ENCODE measurements at regions not wholly inside any gene's neighbourhood (a gene's known extent, or its start where the extent isn't known, plus 50 kb on each side); places are given as distances from the start of the nearest gene placed in this dataset.

- Histone ChIP-seq H3K9me3 (no peaks in the 10 kb centered on the region), H3K4me1 (no peaks in the 10 kb centered on the region), H3K36me3 (no peaks in the 10 kb centered on the region), H3K27me3 (no peaks in the 10 kb centered on the region), H3K4me3 (no peak overlapping the region), H3K27ac (no peak overlapping the region)
- ATAC-seq, result no peak
- TF ChIP-seq POLR2A (IDR thresholded peaks at IDR 0.05), result no peak
- no peak for TF ChIP-seq CTCF (IDR thresholded peaks at IDR 0.05)
- DNase-seq, result no peak
- 73 to 82% (median 77%) methylated on average over 7 of the region's 7 CpGs for WGBS, 4 donors
- intact Hi-C loops (cut with DNase I), result no loop called here
These were observed 367.7 kb upstream of the NOVA1 start for GRCh38 chr14:26965490-26965889.

- Histone ChIP-seq H3K36me3 (no peaks in the 10 kb centered on the region), H3K4me1 (no peaks in the 10 kb centered on the region), H3K27me3 (no peaks in the 10 kb centered on the region), H3K9me3 (no peaks in the 10 kb centered on the region), H3K27ac (no peak overlapping the region), H3K4me3 (no peak overlapping the region)
- intact Hi-C loops (cut with DNase I), result no loop called here
- WGBS, 4 donors, result 40 to 48% (median 45%) methylated on average over 3 of the region's 3 CpGs
- DNase-seq, result no peak
- ATAC-seq, result peak in 2 of 4 donors; percentile 33 to 54
- TF ChIP-seq CTCF (IDR thresholded peaks at IDR 0.05), result no peak
- TF ChIP-seq POLR2A (IDR thresholded peaks at IDR 0.05), result no peak
These were observed 369.1 kb upstream of the NOVA1 start for GRCh38 chr14:26966908-26967307.

GRCh38 chr14:26974965-26975364 lies 377.1 kb upstream of the NOVA1 start:
- H3K36me3 ChIP-seq, result no peaks in the 10 kb centered on the region
- no peak overlapping the region for H3K4me3 ChIP-seq
- WGBS, 4 donors, result 45 to 68% (median 49%) methylated on average over 1 of the region's 1 CpG
- intact Hi-C loops (cut with DNase I), result no loop called here
- ATAC-seq (no peak), DNase-seq (no peak)
- H3K27me3 ChIP-seq, result no peaks in the 10 kb centered on the region
- H3K27ac ChIP-seq, result no peak overlapping the region
- no peak for TF ChIP-seq POLR2A (IDR thresholded peaks at IDR 0.05)
- no peak for TF ChIP-seq CTCF (IDR thresholded peaks at IDR 0.05)
- no peaks in the 10 kb centered on the region for H3K9me3 ChIP-seq
- H3K4me1 ChIP-seq, result no peaks in the 10 kb centered on the region

- no peak for DNase-seq
- 87 to 92% (median 88%) methylated on average over 5 of the region's 5 CpGs for WGBS, 4 donors
- Histone ChIP-seq H3K36me3 (no peaks in the 10 kb centered on the region), H3K27ac (no peak overlapping the region), H3K4me3 (no peak overlapping the region), H3K4me1 (no peaks in the 10 kb centered on the region), H3K9me3 (no peaks in the 10 kb centered on the region), H3K27me3 (no peaks in the 10 kb centered on the region)
- no peak for ATAC-seq
- no peak for TF ChIP-seq POLR2A (IDR thresholded peaks at IDR 0.05)
- TF ChIP-seq CTCF (IDR thresholded peaks at IDR 0.05), result no peak
- intact Hi-C loops (cut with DNase I), result loop anchor here in 5 of 10 donors (5.0 to 10.0 kb wide), 2 partner anchors 587 to 590 kb away; no protein-coding TSS in a partner anchor
These were observed 384.2 kb upstream of the NOVA1 start for GRCh38 chr14:26982071-26982470.

Data from heart left ventricle (tissue), 16 donors.